Choroid plexus epithelial cell (primary cell): ENCODE measurements at regions not wholly inside any gene's neighbourhood (a gene's known extent, or its start where the extent isn't known, plus 50 kb on each side); places are given as distances from the start of the nearest gene placed in this dataset.

Source experiments
- DNase-seq: peaks from one replicate; pipeline ENCODE4 v3.0.0-alpha.2; 2010; ENCODE audit warnings: low read depth
- H3K4me3 ChIP-seq: 2 replicates; pipeline ENCODE4 v1.5.1; 2011; ENCODE audit warnings: low read depth, mild to moderate bottlenecking, control low read depth, low read length, moderate library complexity
- TF ChIP-seq, protein P1 (sequence below): conservative IDR thresholded peaks from 2 replicates; pipeline ENCODE4 v1.5.1; 2011; ENCODE audit warnings: low read depth, mild to moderate bottlenecking, control low read depth, inconsistent platforms, low read length, moderate library complexity

- no peak overlapping the region for H3K4me3 ChIP-seq
- TF ChIP-seq, protein P1, sequence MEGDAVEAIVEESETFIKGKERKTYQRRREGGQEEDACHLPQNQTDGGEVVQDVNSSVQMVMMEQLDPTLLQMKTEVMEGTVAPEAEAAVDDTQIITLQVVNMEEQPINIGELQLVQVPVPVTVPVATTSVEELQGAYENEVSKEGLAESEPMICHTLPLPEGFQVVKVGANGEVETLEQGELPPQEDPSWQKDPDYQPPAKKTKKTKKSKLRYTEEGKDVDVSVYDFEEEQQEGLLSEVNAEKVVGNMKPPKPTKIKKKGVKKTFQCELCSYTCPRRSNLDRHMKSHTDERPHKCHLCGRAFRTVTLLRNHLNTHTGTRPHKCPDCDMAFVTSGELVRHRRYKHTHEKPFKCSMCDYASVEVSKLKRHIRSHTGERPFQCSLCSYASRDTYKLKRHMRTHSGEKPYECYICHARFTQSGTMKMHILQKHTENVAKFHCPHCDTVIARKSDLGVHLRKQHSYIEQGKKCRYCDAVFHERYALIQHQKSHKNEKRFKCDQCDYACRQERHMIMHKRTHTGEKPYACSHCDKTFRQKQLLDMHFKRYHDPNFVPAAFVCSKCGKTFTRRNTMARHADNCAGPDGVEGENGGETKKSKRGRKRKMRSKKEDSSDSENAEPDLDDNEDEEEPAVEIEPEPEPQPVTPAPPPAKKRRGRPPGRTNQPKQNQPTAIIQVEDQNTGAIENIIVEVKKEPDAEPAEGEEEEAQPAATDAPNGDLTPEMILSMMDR: no peak
- no peak for DNase-seq
Measured at GRCh38 chr20:7257692-7258466, 490.4 kb downstream of the BMP2 start.

- no peak overlapping the region for H3K4me3 ChIP-seq
- DNase-seq: no peak
- TF ChIP-seq, protein P1: no peak
Measured at GRCh38 chr20:7262803-7263202, 495.3 kb downstream of the BMP2 start.

GRCh38 chr20:7264137-7264536 is 496.7 kb downstream of the BMP2 start:
- TF ChIP-seq, protein P1: no peak
- no peak overlapping the region for H3K4me3 ChIP-seq
- DNase-seq: no peak

DNA sequence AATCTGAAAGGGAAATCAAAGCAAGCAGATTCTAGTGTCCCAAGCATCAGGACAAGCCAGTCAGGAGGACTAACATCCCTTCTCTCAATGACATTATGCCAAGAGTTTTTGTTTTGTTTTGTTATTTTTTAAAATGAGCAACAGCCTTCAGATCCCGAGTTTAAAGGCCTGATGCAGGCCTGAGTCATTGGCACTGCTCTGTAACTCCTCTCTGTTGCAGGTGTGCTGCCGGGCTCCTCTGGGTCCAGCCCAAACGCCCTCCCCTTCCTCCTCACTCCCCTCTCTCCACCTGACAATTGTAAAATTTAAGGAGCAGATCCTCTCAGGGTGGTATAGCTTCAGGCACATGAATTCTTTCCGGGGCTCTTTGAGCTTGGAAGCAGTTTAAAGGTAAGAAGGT is 502.0 kb downstream of the BMP2 start:
- no peak for DNase-seq
- TF ChIP-seq, protein P1: no peak
- H3K4me3 ChIP-seq: no peak overlapping the region

GRCh38 chr20:7272512-7272911 is 505.0 kb downstream of the BMP2 start:
- TF ChIP-seq, protein P1: peak; percentile 71
- H3K4me3 ChIP-seq: no peak overlapping the region
- DNase-seq: peak; percentile 53

DNA sequence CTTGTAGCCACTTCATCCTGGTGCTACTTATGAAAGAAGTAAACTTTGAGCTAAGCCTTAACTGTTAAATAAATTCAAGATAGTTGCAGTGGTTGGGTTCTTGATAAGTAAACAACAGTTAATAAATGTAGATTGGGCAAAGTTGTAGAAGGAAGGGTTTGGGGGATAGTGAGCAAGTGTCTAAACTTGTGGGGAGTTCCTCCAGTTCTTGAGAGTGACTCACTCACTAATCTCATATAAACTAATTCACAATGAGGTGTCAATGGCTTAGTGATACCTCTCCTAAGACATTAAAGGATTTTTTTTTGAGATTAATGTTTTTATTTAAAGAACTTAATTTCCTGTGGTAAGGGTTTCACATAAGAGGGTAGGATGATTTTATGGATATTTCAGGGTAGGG is 507.4 kb downstream of the BMP2 start:
- TF ChIP-seq, protein P1: no peak
- H3K4me3 ChIP-seq: no peak overlapping the region
- no peak for DNase-seq

GRCh38 chr20:7275645-7276237 is 508.3 kb downstream of the BMP2 start:
- H3K4me3 ChIP-seq: no peak overlapping the region
- TF ChIP-seq, protein P1: no peak
- no peak for DNase-seq
